ENCODE measurements at regions not wholly inside any gene's neighbourhood (a gene's known extent, or its start where the extent isn't known, plus 50 kb on each side); places are given as distances from the start of the nearest gene placed in this dataset.
"Not testable (repeated sequence)": the region's sequence is repeated elsewhere in the genome, so short reads cannot be mapped to it uniquely, and the experiment has no call there.

- TF ChIP-seq CTCF (conservative IDR thresholded peaks at IDR 0.05); EZH2 (IDR thresholded peaks at IDR 0.05; ENCODE audit: low read depth): not testable (repeated sequence)
Observed at GRCh38 chr4:132351606-132352005, 797.5 kb upstream of the PCDH10 start.

Data from PC-9 (cell line).